ENCODE measurements at regions not wholly inside any gene's neighbourhood (a gene's known extent, or its start where the extent isn't known, plus 50 kb on each side); places are given as distances from the start of the nearest gene placed in this dataset.

DNA sequence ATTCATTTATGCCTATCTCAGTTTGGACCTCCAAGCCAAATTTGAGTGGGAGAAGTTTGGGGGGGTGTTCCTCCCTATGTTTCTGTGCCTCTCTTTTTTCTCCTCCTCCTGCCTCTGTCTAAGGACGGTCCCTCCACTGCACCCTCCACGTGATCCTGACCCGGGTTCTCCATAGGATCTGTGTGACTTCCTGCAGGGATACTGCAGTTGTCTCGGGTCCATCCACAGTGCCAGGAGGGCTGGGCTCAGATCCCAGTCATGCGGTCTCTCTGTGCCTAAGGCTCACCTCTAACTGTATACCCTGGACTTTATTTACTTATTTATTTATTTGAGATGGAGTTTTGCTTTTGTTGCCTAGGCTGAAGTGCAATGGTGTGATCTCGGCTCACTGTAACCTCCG, 1354.5 kb downstream of the BRD1 start:
- Histone ChIP-seq H3K4me1 (ENCODE audit: insufficient read depth) (no peaks in the 10 kb centered on the region), H3K79me2 (replicated peaks; ENCODE audit: insufficient read depth) (no peaks in the 10 kb centered on the region), H3K27me3 (ENCODE audit: insufficient read depth) (no peaks in the 10 kb centered on the region), H3K4me2 (no peak overlapping the region), H4K20me1 (replicated peaks; ENCODE audit: insufficient read depth) (no peaks in the 10 kb centered on the region), H2AFZ (no peak overlapping the region), H3K4me3 (no peak overlapping the region), H3F3A (replicated peaks; ENCODE audit: low read depth) (no peaks in the 10 kb centered on the region), H3K36me3 (ENCODE audit: insufficient read depth) (no peaks in the 10 kb centered on the region), H3K27ac (ENCODE audit: low read depth) (no peak overlapping the region), H3K9me2 (ENCODE audit: insufficient read depth) (no peaks in the 10 kb centered on the region)
- Mint-ChIP-seq H3K36me3 (ENCODE audit: low read depth) (no peaks in the 10 kb centered on the region), H3K27me3 (ENCODE audit: insufficient read depth, low read depth, poor library complexity) (peaks cover 2% of the 10 kb centered on the region), H3K9me3 (no peaks in the 10 kb centered on the region; the same call in 1 of the 3 replicates), H3K4me1 (peaks cover 12% of the 10 kb centered on the region), H3K4me3 (no peak overlapping the region), H3K27ac (no peak overlapping the region)
- ATAC-seq (no peak), DNase-seq (ENCODE audit: low spot score) (no peak)
- TF ChIP-seq STAT1 (IDR thresholded peaks at IDR 0.05; ENCODE audit: unreplicated experiment) (no peak), ZNF331 (CRISPR knock-in tag; IDR thresholded peaks at IDR 0.05; ENCODE audit: low read depth) (no peak), CREB1 (CRISPR knock-in tag; IDR thresholded peaks at IDR 0.05; ENCODE audit: low read depth) (no peak), EZH2 (IDR thresholded peaks at IDR 0.05; ENCODE audit: low read depth, unreplicated experiment) (no peak), POLR2AphosphoS5 (IDR thresholded peaks at IDR 0.05; ENCODE audit: low read depth) (no peak), JUNB (IDR thresholded peaks at IDR 0.05; ENCODE audit: unreplicated experiment) (no peak), ZNF114 (CRISPR knock-in tag; IDR thresholded peaks at IDR 0.05) (no peak), NANOG (IDR thresholded peaks at IDR 0.05; ENCODE audit: borderline replicate concordance) (no peak), EZH2phosphoT487 (IDR thresholded peaks at IDR 0.05; ENCODE audit: unreplicated experiment) (no peak)
- TF ChIP-seq, protein P1, sequence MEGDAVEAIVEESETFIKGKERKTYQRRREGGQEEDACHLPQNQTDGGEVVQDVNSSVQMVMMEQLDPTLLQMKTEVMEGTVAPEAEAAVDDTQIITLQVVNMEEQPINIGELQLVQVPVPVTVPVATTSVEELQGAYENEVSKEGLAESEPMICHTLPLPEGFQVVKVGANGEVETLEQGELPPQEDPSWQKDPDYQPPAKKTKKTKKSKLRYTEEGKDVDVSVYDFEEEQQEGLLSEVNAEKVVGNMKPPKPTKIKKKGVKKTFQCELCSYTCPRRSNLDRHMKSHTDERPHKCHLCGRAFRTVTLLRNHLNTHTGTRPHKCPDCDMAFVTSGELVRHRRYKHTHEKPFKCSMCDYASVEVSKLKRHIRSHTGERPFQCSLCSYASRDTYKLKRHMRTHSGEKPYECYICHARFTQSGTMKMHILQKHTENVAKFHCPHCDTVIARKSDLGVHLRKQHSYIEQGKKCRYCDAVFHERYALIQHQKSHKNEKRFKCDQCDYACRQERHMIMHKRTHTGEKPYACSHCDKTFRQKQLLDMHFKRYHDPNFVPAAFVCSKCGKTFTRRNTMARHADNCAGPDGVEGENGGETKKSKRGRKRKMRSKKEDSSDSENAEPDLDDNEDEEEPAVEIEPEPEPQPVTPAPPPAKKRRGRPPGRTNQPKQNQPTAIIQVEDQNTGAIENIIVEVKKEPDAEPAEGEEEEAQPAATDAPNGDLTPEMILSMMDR (conservative IDR thresholded peaks at IDR 0.05; ENCODE audit: low read depth in 2 of 2), result no peak
- TF ChIP-seq, protein P2, sequence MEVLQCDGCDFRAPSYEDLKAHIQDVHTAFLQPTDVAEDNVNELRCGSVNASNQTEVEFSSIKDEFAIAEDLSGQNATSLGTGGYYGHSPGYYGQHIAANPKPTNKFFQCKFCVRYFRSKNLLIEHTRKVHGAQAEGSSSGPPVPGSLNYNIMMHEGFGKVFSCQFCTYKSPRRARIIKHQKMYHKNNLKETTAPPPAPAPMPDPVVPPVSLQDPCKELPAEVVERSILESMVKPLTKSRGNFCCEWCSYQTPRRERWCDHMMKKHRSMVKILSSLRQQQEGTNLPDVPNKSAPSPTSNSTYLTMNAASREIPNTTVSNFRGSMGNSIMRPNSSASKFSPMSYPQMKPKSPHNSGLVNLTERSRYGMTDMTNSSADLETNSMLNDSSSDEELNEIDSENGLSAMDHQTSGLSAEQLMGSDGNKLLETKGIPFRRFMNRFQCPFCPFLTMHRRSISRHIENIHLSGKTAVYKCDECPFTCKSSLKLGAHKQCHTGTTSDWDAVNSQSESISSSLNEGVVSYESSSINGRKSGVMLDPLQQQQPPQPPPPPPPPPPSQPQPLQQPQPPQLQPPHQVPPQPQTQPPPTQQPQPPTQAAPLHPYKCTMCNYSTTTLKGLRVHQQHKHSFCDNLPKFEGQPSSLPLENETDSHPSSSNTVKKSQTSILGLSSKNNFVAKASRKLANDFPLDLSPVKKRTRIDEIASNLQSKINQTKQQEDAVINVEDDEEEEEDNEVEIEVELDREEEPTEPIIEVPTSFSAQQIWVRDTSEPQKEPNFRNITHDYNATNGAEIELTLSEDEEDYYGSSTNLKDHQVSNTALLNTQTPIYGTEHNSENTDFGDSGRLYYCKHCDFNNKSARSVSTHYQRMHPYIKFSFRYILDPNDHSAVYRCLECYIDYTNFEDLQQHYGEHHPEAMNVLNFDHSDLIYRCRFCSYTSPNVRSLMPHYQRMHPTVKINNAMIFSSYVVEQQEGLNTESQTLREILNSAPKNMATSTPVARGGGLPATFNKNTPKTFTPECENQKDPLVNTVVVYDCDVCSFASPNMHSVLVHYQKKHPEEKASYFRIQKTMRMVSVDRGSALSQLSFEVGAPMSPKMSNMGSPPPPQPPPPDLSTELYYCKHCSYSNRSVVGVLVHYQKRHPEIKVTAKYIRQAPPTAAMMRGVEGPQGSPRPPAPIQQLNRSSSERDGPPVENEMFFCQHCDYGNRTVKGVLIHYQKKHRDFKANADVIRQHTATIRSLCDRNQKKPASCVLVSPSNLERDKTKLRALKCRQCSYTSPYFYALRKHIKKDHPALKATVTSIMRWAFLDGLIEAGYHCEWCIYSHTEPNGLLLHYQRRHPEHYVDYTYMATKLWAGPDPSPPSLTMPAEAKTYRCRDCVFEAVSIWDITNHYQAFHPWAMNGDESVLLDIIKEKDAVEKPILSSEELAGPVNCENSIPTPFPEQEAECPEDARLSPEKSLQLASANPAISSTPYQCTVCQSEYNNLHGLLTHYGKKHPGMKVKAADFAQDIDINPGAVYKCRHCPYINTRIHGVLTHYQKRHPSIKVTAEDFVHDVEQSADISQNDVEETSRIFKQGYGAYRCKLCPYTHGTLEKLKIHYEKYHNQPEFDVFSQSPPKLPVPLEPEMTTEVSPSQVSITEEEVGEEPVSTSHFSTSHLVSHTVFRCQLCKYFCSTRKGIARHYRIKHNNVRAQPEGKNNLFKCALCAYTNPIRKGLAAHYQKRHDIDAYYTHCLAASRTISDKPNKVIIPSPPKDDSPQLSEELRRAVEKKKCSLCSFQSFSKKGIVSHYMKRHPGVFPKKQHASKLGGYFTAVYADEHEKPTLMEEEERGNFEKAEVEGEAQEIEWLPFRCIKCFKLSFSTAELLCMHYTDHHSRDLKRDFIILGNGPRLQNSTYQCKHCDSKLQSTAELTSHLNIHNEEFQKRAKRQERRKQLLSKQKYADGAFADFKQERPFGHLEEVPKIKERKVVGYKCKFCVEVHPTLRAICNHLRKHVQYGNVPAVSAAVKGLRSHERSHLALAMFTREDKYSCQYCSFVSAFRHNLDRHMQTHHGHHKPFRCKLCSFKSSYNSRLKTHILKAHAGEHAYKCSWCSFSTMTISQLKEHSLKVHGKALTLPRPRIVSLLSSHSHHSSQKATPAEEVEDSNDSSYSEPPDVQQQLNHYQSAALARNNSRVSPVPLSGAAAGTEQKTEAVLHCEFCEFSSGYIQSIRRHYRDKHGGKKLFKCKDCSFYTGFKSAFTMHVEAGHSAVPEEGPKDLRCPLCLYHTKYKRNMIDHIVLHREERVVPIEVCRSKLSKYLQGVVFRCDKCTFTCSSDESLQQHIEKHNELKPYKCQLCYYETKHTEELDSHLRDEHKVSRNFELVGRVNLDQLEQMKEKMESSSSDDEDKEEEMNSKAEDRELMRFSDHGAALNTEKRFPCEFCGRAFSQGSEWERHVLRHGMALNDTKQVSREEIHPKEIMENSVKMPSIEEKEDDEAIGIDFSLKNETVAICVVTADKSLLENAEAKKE (CRISPR knock-in tag; IDR thresholded peaks at IDR 0.05), result no peak
- TF ChIP-seq, protein P3, sequence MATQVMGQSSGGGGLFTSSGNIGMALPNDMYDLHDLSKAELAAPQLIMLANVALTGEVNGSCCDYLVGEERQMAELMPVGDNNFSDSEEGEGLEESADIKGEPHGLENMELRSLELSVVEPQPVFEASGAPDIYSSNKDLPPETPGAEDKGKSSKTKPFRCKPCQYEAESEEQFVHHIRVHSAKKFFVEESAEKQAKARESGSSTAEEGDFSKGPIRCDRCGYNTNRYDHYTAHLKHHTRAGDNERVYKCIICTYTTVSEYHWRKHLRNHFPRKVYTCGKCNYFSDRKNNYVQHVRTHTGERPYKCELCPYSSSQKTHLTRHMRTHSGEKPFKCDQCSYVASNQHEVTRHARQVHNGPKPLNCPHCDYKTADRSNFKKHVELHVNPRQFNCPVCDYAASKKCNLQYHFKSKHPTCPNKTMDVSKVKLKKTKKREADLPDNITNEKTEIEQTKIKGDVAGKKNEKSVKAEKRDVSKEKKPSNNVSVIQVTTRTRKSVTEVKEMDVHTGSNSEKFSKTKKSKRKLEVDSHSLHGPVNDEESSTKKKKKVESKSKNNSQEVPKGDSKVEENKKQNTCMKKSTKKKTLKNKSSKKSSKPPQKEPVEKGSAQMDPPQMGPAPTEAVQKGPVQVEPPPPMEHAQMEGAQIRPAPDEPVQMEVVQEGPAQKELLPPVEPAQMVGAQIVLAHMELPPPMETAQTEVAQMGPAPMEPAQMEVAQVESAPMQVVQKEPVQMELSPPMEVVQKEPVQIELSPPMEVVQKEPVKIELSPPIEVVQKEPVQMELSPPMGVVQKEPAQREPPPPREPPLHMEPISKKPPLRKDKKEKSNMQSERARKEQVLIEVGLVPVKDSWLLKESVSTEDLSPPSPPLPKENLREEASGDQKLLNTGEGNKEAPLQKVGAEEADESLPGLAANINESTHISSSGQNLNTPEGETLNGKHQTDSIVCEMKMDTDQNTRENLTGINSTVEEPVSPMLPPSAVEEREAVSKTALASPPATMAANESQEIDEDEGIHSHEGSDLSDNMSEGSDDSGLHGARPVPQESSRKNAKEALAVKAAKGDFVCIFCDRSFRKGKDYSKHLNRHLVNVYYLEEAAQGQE (IDR thresholded peaks at IDR 0.05; ENCODE audit: unreplicated experiment), result no peak
- TF ChIP-seq, protein P4, sequence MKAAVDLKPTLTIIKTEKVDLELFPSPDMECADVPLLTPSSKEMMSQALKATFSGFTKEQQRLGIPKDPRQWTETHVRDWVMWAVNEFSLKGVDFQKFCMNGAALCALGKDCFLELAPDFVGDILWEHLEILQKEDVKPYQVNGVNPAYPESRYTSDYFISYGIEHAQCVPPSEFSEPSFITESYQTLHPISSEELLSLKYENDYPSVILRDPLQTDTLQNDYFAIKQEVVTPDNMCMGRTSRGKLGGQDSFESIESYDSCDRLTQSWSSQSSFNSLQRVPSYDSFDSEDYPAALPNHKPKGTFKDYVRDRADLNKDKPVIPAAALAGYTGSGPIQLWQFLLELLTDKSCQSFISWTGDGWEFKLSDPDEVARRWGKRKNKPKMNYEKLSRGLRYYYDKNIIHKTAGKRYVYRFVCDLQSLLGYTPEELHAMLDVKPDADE (IDR thresholded peaks at IDR 0.05), result no peak

Data from GM23338 (cell line).